ENCODE measurements at regions not wholly inside any gene's neighbourhood (a gene's known extent, or its start where the extent isn't known, plus 50 kb on each side); places are given as distances from the start of the nearest gene placed in this dataset.

GRCh38 chr11:79739591-79739990 is 298.8 kb upstream of the TENM4 start (continued):
- no peak for TF ChIP-seq CBX8 (IDR thresholded peaks at IDR 0.05; ENCODE audit: borderline replicate concordance, low read depth, low read length)

- Histone ChIP-seq H2AFZ (ENCODE audit: low read length) (no peak overlapping the region), H3K4me3 (ENCODE audit: extremely low read depth in 1 of 4, insufficient read depth in 2 of 4, low read depth in 3 of 4, low read length in 4 of 4) (no peak overlapping the region), H3K14ac (ENCODE audit: insufficient read length) (no peak overlapping the region), H3K36me3 (ENCODE audit: control insufficient read depth in 2 of 4, insufficient read depth in 4 of 4, low read length in 3 of 4) (no peaks in the 10 kb centered on the region), H2BK120ac (replicated peaks; ENCODE audit: low read depth, low read length) (no peak overlapping the region), H2BK5ac (ENCODE audit: low read depth, low read length) (no peak overlapping the region; the same call in 1 of the 2 replicates), H4K20me1 (replicated peaks in 1 of 2; ENCODE audit: control insufficient read depth in 1 of 2, insufficient read depth in 2 of 2, low read length in 2 of 2) (no peaks in the 10 kb centered on the region), H3K4me1 (replicated peaks in 1 of 4; ENCODE audit: control insufficient read depth in 3 of 4, insufficient read depth in 4 of 4, low read length in 3 of 4) (no peaks in the 10 kb centered on the region), H2AK5ac (ENCODE audit: low read depth, low read length) (no peak overlapping the region), H3K23me2 (ENCODE audit: low read depth, low read length) (no peaks in the 10 kb centered on the region), H3K18ac (ENCODE audit: extremely low read depth, low read length) (no peak overlapping the region), H3K27me3 (replicated peaks in 1 of 4; ENCODE audit: control insufficient read depth in 3 of 4, extremely low read depth in 1 of 4, insufficient read depth in 3 of 4, low read length in 3 of 4) (no peaks in the 10 kb centered on the region), H2BK12ac (ENCODE audit: low read depth, low read length) (no peak overlapping the region), H2BK15ac (ENCODE audit: low read length) (no peak overlapping the region), H3K79me1 (ENCODE audit: low read depth, low read length) (no peaks in the 10 kb centered on the region), H3K9me3 (ENCODE audit: insufficient read depth in 2 of 2, low read depth in 1 of 2, low read length in 1 of 2) (no peaks in the 10 kb centered on the region), H3K79me2 (ENCODE audit: control insufficient read depth in 1 of 2, insufficient read depth in 2 of 2, low read length in 2 of 2) (no peaks in the 10 kb centered on the region), H3K23ac (ENCODE audit: insufficient read length) (no peak overlapping the region), H4K5ac (ENCODE audit: insufficient read length, low read depth, low read length) (no peak overlapping the region), H2BK20ac (ENCODE audit: low read length) (no peak overlapping the region), H3K56ac (replicated peaks; ENCODE audit: insufficient read length, low read depth, low read length) (no peak overlapping the region), H3K4me2 (ENCODE audit: insufficient read depth in 1 of 2, low read depth in 2 of 2, low read length in 2 of 2) (no peak overlapping the region), H3K9ac (replicated peaks in 1 of 4; ENCODE audit: extremely low read depth in 1 of 4, low read depth in 3 of 4, low read length in 3 of 4) (no peak overlapping the region), H4K91ac (replicated peaks; ENCODE audit: insufficient read length, low read length) (no peak overlapping the region), H3K27ac (ENCODE audit: low read depth, low read length) (no peak overlapping the region), H4K8ac (ENCODE audit: extremely low read depth, insufficient read depth, low read length) (no peak overlapping the region), H3K4ac (replicated peaks; ENCODE audit: insufficient read length, low read depth, low read length) (no peak overlapping the region)
- FAIRE-seq (no peak), DNase-seq (ENCODE audit: low read depth in 1 of 2, low spot score in 2 of 2) (no peak)
- POLR2A ChIA-PET (ENCODE audit: partially characterized antibody), result no interaction called here
- 91% methylated on average over 7 of the region's 7 CpGs; no CpG with 5 or more reads in 1 of the 2 experiments for WGBS, 2 experiments (ENCODE audit: extremely low coverage in 1 of 2, insufficient coverage in 1 of 2, insufficient read length in 1 of 2, insufficient replicate concordance in 2 of 2, low coverage in 1 of 2, low lambda C conversion rate in 2 of 2, missing lambda C conversion rate in 1 of 2)
- CTCF ChIA-PET (ENCODE audit: partially characterized antibody), result interaction anchor here (1.1 kb wide), 1 partner anchor 900 kb away, joined by 3 read pairs; no protein-coding TSS in a partner anchor
- peak in 2 of 3 experiments; percentile 7 to 14; a peak in 2 of 4 replicates for TF ChIP-seq CTCF (IDR thresholded peaks at IDR 0.05; ENCODE audit: control extremely low read depth in 1 of 3, insufficient read depth in 1 of 3, low read depth in 1 of 3, low read length in 3 of 3)
- TF ChIP-seq HDAC2 (IDR thresholded peaks at IDR 0.05; ENCODE audit: borderline replicate concordance in 1 of 2, low read depth in 2 of 2, low read length in 2 of 2), result no peak
- TF ChIP-seq RFX5 (IDR thresholded peaks at IDR 0.05; ENCODE audit: borderline replicate concordance, low read depth, low read length), result no peak
- no peak for TF ChIP-seq BRCA1 (IDR thresholded peaks at IDR 0.05; ENCODE audit: low read depth, low read length)
- TF ChIP-seq CHD2 (IDR thresholded peaks at IDR 0.05; ENCODE audit: low read length), result no peak
- peak; percentile 7 to 21; a peak in 1 of 4 replicates for TF ChIP-seq RAD21 (IDR thresholded peaks at IDR 0.05 in 1 of 2, conservative IDR thresholded peaks at IDR 0.05 in 1 of 2; ENCODE audit: low read depth in 2 of 2, low read length in 2 of 2)
- TF ChIP-seq FOSL1 (IDR thresholded peaks at IDR 0.05; ENCODE audit: insufficient read depth, low read depth, low read length), result no peak
- TF ChIP-seq JUND (IDR thresholded peaks at IDR 0.05; ENCODE audit: low read length), result no peak
- TF ChIP-seq SRF (IDR thresholded peaks at IDR 0.05; ENCODE audit: low read depth, low read length), result no peak
Observed at GRCh38 chr11:79727221-79727620, 286.4 kb upstream of the TENM4 start.

Measured in H1 (cell line).